Smooth muscle cell of the brain vasculature (primary cell): ENCODE measurements at regions not wholly inside any gene's neighbourhood (a gene's known extent, or its start where the extent isn't known, plus 50 kb on each side); places are given as distances from the start of the nearest gene placed in this dataset.
"Not testable (repeated sequence)": the region's sequence is repeated elsewhere in the genome, so short reads cannot be mapped to it uniquely, and the experiment has no call there.

Experiments used
- DNase-seq: peaks from one replicate; pipeline ENCODE4 v3.0.0-alpha.2; 2012; ENCODE audit warnings: low read depth, low spot score

DNA sequence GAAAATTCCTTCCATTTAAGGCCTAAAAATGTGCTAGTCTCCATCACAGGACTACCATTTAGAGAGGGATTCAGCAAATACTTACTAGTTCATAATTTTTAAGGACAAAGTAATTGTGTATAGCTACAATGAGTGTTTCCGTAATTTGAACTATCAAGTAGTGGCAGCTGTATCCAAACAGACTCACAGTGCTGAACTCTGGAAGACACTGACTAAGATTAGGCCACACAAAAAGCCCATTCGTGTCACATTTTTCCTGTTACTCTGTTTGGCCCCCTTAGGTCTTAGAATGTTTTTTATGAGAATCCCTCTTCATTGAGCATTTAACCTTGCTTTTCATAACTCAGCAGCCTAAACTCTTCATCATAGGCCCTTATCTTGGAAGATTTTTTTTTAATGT lies 731.2 kb upstream of the PCDH9 start:
- no peak for DNase-seq

GRCh38 chr13:67951431-67951830 lies 721.3 kb upstream of the PCDH9 start:
- no peak for DNase-seq

GRCh38 chr13:67950603-67951002 lies 720.5 kb upstream of the PCDH9 start:
- DNase-seq: no peak

- no peak for DNase-seq
Measured at GRCh38 chr13:67946131-67946530, 716.0 kb upstream of the PCDH9 start.

DNA sequence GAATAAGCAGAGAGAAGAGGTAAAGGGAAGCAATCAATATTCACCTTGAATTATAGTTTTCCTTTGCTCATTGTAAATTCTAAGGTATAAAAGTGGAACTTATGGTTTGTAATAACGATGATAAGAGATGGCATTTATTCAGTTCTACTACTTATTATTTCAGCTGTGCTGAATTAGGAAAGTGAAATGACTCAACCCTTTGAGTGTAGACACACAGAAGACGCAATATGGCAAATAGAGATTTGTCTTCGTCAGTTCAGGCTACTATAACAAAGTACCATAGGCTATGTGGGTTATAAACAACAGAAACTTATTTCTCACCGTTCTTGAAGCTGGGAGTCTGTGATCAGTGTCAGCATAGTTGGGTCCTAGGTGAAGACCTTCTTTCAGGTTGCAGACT lies 713.0 kb upstream of the PCDH9 start:
- no peak for DNase-seq

DNA sequence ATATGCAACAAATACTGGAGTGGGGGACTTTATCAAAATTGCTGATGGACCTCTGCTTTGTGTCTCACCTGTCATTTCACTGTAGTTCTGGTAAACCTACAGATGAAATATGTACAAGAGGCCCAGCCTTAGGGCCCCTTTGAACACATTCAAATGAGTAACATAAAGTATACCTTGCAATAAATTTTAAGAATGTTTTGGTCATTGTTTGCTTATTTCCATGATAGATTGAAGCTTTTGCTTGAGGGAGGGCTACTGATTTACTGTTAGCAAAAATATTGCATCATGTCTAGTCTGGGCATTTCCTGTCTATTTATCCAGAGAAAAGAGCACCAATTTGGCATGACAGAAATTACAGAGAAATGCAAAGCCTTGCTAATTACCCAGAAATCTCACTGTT lies 705.5 kb upstream of the PCDH9 start:
- no peak for DNase-seq

GRCh38 chr13:67934617-67935330 lies 704.6 kb upstream of the PCDH9 start:
- no peak for DNase-seq

DNA sequence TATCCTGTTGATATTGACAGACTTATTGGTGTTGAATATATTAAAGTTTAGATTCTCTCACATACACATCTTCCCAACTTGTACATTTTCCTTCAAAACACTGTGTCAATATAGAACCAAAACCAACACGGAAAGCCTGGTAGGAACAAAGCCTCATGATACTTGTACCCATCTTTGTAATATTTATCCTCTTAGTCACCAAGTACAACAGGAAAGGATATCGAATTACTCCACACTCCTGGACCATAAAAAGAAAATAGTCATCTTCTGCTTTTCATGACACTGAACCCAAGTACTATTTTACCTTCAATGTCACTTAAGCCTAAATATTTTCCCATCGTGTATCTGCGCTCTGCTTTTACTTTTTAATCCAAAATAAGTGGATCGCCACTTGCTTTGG lies 702.9 kb upstream of the PCDH9 start:
- no peak for DNase-seq

DNA sequence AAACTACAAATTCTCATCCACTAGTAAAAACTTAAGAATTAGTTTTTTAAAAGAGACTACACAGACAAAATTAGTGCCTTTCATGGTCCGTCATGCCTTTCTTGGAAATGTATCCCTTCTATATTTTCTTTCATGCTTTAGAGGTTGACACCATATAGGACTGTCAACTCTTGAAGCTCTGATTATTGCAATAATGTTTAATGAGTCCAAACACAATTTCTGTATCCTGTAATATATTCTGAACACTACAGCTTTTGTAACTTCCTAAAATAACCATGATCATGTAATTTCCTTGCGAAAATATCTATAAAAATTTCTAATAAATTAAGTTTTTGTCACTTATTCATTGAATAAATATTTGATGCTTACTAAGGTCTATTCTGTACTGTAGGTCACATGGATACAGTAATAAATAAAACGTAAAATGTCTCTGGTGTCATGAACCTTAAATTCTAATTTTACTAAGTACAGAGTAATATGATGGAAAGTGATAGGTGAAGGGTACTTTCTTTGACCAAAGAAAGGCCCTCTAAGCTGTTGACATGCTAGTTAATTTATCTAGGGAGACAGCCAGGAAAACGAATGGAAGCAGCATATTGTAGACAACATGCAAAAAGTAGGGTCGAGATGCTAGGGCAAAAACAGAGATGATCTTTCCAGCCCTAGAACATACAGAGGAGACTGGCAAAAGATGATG lies 687.3 kb upstream of the PCDH9 start:
- DNase-seq: no peak

DNA sequence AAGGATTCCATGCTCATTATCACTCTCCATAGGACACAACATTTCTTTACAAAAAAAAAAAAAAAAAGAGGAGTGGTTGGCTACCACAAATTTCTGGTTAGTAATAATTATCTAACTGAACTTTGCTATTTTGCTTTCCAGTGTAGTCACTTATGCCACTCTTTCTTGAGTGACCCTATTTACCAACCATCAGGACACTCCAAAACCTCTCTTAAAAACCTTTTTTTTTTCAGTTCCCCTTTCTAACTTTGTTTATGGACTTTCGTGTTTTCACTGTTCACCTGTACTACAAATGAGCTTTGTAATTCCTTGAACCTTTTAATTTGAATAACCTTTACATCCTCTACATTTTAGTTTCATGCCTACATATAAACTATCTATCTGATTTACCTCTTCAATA lies 686.5 kb upstream of the PCDH9 start:
- no peak for DNase-seq

DNA sequence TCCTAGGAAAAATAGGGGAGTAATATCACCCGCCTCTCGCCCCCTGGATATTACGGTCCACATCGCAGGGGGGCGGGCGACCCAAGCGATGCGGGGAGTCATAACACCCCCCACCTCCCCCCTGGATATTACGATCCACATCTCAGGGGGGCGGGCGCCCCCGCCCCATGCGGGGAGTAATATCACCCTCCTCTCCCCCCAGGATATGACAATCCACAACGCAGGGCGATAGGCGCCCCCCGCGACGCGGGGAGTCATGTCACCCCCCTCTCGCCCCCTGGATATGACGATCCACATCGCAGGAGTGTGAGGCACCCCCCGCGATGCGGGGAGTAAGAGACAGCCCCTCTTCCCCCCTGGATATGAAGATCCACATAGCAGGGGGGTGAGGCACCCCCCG lies 684.4 kb upstream of the PCDH9 start:
- no peak for DNase-seq

GRCh38 chr13:67902960-67903359 lies 672.8 kb upstream of the PCDH9 start:
- not testable (repeated sequence) for DNase-seq

DNA sequence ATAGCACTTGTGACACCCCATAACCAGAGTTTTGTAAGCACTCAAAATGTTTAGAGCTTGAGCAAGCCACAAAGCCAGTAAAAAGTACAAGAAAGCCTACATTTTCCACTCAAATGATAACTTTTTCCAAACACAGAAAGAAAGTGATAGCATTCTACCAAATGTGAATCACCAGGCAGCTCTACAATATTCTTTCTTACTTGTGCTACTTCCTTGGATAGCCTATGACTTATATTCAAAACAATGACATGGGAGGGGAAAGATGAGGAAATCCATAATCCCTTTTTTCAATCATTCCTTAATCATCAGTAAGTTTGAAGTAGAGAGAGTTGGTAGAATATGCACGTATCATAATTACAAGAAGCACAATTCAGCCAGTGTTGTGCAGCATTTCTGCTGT lies 650.8 kb upstream of the PCDH9 start:
- no peak for DNase-seq

DNA sequence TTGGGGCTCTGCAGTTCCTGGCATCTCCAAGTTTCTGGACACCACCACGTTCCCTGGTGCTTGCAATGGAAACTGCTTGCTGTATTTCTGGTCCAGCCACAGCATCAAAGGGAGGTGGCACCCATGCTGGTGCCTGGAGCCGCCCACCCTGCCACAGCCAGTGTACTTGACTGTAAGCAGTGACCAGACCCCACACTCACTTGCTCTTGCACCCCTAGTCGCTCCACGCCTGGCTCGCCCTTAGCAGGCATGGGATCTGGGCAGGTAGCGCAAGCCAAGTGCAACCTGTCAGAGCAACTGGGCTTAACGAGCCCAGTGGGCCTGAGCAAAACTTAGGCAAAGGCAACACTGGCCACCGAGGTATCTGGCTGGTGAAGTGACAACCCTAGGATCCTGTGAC lies 648.2 kb upstream of the PCDH9 start:
- no peak for DNase-seq

DNA sequence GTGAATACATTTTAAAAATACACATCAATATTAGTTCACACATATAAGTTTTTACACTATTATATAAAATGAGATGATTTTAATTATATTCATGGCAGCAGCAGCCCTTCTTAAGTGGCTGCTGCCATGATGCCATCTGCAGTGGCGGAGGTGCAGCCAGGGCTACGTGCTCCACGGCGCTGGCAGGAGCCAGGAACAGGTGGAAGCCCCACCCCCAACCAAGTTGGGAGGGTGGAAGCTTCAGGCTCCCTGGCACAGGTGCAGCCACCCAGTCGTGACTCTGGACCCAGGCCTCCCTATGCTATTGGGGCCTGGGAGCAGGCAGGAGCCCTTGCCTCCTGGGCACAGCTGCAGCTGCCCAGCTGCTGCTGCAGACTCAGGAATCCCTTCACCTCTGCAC lies 646.9 kb upstream of the PCDH9 start:
- DNase-seq: no peak

GRCh38 chr13:67867206-67867605 lies 637.1 kb upstream of the PCDH9 start:
- DNase-seq: no peak

DNA sequence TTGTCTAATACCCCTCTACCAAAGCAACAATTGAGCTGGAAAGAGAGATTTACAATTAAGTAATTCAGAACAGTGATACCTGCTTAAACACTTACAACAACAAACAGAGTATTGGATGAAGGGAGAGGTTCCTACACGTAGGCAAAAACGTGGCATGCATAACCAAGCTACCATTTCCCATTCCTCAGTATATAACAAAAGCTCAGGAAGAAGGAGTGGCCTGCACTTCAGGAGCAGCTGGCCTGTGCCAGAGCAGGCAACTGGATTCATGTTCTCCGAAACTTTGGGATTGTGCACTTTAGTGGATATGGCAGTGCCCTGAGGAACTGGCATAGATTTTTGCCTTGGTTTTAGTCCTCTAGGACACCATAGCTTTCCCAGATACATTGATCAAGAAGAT lies 630.2 kb upstream of the PCDH9 start:
- DNase-seq: no peak

- DNase-seq: no peak
Measured at GRCh38 chr13:67859904-67860303, 629.8 kb upstream of the PCDH9 start.

- DNase-seq: no peak
Measured at GRCh38 chr13:67857581-67858310, 627.6 kb upstream of the PCDH9 start.

DNA sequence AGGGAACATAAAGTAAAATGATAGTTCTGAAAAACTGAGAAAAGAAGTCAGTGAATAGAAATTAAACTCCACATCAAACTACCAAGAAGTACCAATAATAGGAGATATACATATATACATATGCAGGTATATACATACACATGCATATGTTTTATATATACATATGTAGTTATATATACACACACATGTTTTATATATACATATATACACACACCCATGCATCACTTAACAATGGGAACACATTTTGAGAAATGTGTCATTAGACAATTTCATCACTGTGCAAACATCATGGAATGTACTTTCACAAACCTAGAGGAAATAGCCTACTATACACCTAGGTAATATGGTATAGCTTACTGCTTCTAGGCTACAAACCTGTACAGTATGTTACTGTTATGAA lies 626.8 kb upstream of the PCDH9 start:
- no peak for DNase-seq

DNA sequence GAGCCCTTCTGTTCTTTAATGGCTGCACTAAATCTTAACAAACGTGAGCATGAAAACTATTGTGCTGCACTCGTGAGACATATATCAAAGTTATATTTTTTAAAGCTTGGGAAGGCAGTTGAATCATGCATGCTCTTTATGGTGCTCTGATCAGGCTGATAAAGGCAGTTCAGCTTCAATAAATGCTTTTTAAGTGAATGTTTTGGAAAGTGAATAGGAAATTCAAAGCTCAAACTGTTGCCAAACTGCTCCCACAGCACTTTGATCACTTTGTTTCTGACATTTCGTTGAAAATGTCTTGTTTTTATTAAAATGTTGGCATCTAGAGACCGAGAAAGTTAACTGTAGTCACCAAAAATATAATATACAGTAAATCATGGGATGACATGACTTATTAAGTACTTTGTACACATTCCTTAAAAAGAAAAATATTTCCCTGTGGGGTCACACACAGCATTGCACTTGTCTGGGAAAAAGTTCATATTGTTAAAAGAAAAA lies 625.7 kb upstream of the PCDH9 start:
- no peak for DNase-seq

DNA sequence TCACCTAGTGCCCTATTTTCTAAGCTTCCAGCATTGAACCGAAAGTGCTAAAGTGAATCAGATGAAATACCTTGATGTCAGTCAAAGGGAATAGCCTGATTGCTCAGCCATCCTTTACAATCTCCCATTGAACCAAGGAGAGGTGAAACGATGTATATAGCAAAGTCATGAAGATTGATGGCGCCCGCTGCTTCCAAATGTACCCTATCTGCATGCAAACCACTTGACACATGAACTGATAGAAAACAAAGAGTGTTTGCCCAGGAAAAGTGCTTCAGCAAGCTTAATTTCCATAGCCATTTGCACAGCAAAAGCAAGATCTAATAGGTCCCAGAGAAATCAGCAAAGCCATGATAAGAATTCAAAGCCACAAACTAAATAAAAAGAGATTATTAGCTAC lies 624.9 kb upstream of the PCDH9 start:
- no peak for DNase-seq

DNA sequence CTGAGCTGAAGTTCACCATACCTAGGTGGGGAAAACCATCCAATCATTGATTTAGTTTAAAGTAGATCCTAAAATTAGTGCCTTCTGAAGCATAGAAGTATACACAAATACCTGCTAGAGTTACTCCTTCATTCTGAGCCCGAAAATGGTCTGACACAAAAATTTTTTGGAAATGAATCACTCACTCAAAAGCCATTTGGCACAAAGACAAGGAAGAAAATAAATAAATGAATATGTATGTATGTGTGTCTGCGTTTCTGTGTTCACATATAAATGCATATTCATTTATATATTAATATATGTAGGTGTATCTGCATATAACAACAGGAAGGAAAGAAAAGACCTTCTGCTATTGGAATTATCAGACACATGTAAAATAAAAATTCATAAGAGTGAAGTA lies 614.4 kb upstream of the PCDH9 start:
- DNase-seq: no peak
